HG03558 (cell line): ENCODE measurements at regions not wholly inside any gene's neighbourhood (a gene's known extent, or its start where the extent isn't known, plus 50 kb on each side); places are given as distances from the start of the nearest gene placed in this dataset.

ENCODE experiments used
- ATAC-seq: cut with Tn5 transposase; IDR thresholded peaks from one replicate; pipeline ENCODE4 v1.9.1; 2021; ENCODE audit warnings: moderate number of reproducible peaks; ENCODE audit not compliant: unreplicated experiment; ENCODE audit errors: extremely low read depth

DNA sequence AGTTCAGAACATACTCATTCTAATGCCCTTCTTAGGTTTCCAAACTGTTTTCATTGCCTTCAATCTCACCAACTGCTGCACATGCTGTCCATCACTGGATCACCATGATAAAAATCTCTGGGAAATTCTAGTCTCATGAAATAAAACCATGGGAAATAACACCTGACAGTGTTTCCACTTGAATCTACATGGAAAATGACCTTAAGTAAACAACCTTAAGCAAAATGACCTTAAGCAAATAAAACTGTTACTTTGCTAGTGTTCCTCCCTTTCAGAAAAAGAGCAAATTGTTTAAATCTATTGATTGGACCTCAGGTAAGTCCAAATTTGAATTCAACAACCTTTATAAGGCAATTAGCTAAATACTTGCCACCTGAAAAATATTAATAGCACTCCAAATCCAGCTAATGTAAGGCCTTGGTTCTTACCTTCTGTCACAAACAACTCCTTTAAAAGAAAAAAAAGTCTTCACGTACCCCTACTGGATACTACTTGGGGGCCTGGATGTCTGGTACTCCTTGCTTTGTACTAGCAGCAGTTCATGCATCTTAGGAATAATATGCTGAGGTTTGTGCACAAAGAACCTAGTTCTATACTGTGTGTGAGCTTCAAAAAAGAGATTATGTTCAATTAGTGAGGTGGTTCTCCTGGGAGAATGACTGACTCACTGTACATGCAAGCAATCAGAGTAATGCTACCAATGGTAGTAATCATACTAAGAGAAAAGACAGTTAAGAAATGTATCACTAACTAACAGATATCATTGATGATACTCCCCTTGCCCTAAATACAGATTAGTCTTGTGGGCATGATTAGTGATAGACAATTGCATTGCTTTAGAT lies 630.4 kb downstream of the PSAT1 start:
- no peak for ATAC-seq

DNA sequence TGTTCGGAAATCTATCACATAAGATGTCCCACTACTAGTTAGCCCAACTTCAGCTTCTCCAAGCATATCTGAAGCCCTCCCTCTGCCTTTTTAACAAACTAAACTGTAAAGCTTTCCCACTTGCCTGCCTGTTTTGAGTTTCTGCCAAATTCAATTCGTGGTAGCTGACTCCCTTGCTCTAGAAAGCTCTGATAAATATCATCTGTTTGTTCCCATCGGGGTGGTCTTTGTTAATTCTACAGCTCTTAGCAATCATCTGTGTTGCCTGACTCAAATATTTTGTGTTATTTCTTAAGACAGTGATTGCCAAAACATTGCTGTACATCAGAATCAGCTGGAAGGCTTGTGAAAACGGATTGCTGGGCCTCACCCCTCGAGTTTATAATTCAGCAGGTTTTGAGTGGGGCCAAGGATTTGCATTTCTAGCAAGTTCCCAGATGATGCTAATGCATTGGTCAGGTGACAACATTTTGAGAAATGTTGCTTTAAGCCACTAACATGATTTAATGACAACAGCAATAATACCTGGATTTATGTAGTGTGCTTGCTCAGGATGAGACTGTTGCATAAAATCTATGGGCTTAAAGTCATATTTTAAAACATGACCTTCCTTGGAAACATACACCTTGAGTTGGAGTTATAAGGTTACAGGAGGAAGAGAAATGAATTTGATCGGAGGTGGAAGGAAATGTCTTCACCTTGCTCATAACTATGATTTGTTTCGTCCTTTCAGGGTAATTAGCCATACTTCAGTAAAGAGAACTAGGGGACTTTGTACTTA lies 631.9 kb downstream of the PSAT1 start:
- no peak for ATAC-seq

DNA sequence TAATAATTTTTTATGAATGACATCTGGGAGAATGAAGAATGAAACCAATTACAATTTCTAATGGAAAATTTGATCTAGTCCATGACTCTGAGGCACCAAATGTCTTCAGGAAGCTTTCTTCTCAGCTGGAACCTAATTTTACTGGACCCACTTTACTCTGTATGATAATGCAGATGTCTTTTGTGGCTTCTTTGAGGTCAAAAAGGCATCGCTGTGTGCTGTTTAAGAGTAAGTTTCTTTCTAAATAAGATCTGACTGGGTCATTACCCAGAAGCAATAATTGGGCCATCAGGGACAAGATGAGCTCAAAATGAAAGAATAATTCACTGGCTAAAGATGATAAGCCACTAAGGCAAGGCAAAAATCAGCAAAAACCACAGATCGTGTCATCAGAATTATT lies 633.4 kb downstream of the PSAT1 start:
- no peak for ATAC-seq

DNA sequence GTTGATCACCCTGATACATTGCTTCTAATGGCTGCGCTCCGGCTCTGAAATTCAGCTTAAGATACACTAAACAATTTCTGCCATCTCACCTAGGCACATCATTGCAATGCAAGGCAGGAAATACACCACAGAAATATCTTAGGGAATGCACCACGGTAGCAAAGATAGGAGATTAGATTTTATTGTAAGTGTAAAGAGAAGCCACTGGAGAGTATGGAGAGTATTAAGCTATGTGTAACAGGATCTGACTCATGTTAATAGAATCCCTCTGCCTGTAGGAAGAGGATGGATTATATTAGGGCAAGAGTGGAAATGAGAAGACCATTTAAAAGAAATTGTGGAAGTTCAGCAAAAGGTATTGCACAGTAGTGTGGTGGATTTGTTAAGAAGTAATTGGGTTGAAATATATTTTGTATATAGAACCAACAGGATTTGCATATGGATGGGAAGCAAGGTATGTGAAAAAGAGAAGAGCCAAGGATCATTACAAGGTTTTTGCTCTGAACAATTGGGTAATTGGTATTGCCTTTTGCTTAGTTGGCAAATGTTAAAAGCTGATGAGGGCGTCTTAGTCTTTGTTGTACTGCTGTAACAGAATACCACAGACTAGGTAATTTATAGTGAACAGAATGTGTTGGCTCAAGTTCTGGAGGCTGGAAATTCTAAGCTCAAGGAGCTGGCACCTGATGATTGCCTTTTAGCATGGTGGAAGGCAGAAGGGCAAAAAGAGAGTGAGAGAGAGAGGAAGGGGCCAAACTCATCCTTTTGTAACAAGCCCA lies 636.1 kb downstream of the PSAT1 start:
- no peak for ATAC-seq

DNA sequence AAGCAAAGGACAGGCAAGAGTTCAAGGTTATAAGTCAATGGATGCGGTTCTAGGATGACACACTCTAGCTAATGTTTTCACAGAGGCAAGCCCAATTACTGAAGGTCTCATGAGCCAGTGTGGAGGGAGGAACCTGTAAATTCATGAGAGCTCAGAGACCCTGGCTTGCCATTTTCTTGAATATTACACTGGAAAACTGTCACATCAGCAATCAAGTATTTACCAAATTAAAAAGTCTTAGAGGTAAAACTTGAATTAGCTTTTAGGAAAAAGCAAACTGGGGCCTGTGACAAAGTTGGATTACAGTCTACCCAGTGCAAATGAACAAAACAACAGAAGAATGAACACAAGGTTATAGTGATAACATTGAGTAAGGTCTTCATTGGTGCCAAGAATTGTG lies 636.9 kb upstream of the TLE4 start:
- no peak for ATAC-seq

DNA sequence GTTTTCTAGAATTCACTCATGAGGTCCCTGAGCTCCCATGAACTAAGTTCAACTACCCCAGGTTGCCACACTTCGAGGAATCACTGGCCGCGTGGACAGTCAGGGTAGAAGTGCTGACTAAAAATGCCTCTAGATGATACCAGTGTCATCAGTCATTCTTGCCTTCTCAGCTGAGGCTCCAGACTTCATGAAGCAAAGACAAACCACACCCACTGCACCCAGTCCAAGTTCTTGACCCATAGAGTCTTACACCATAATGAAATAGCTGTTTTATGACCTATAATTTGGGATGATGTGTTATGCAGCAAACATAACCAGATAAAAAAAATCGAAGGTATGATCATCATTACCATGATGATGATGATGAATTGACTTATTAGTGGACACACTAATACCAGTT lies 632.9 kb upstream of the TLE4 start:
- no peak for ATAC-seq

DNA sequence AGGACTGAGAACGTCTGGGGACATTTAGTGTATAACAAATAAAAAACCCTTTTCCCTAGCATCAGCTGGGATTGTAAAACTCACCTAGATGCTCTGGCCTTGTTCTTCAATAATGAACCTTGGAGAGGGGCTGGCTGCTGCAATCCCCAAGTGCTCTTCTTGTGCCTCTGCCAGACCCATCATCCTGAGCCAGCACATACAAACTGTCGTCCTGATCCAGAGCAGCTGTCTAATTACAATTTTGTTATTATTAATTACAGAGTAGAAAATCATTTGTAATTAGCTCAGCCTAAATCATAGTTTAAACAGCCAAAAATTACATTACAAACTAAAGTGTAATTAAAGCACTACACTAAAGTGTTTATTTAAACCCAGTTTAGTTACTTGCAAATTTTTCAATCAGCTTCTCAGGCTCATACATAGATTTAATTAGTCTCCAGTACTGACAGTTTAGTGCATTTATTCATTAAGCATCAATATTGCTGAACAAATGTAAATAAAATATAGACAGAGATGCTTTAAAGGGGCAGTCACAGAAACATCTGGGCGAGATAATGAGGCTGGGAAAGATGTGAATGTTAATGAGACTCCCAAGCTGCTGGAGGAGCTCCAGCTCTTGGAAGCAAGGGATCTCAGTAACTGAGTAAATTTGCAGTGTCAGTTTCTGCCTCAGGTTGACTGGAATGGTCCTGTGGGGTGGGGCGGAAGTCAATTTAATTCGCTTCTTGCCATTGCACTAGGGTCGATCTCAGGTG lies 632.3 kb upstream of the TLE4 start:
- ATAC-seq, result no peak

DNA sequence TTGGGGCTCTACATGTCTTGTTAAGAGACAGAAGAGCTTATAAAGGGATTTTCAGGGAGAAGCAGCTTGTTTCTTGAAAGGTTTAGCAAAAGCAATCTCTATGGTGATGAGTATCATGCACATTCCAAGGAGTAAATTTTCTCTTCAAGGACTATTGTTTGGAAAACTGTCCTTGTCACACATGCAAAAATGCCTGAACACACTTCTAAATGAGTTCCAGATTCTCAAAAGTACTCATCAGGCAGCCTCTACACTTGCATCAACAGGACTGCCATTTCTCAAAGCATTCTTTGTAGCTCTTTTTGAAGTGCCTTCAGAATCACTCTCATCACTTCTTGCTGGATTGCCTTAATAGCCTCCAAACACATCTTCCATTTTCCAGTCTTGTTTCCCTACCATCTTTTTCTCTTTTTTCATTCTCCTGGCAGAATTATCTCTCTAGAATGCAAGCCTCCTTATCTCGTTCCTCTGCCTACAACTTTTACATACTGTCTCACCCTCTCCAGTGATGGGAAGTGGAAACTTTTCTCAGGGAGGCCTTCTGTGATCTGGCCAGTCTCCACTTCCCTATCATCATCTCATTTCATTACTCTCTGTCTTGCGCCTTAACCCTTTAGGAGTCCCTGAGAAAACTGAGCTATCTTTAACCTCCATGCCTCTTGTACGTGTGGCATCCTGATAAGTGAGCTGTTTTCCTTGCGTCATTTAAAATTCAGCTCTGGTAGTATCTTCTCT lies 631.5 kb upstream of the TLE4 start:
- ATAC-seq, result no peak

DNA sequence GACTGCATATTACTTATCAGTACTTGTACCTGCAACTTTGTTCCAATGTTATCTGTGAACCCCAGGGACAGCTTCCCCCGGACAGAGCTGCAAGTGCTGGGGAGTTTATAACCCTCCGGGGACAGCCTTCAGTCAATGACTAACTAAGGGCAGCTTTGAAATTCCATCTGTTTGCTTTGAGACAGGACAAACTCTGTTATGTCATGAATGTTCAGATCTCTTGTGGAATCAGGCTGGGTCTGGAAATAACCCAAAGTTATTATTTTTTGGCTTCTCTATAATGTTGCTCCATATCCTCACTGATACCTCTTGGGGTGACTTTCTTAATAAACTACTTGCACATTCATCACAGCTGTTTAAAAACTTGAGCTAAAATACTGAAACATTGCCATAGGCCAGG lies 617.5 kb upstream of the TLE4 start:
- no peak for ATAC-seq

DNA sequence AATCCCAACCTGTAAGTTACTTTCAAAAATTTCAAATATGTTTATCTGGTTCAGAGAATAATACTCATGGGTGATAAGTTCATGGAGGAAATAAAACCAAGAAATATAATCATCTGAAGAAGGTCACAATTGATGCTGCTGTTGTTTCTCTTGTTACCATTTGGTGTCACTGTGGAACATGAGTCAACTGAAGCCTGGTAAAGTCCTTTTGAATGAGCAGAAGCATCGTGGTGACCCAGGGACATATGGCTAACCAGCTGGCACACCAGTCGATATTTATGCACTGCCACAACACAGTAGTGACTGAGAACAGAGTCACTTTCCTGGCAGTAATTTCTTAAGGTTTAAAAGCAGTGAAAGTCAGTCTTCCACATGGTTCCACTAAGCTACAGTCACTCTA lies 612.9 kb upstream of the TLE4 start:
- ATAC-seq, result no peak

DNA sequence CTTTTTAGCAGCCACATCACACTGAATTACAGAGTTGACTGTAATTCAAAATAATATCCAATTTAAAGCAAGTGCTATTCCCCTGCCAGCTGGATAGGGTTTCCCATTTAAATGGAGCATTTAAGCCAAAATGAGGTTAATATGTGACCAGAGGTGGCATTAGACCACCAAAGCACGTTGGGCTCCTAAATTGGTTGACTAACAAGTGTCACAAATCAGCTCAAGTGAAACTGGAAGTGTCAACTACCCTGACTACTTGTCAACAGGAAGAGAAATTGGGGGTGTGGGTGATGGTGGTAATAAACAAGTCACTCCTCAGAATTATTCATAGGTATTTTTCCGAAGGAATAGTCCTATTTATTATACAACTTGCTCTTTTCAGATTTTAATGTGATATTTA lies 609.6 kb upstream of the TLE4 start:
- ATAC-seq, result no peak

DNA sequence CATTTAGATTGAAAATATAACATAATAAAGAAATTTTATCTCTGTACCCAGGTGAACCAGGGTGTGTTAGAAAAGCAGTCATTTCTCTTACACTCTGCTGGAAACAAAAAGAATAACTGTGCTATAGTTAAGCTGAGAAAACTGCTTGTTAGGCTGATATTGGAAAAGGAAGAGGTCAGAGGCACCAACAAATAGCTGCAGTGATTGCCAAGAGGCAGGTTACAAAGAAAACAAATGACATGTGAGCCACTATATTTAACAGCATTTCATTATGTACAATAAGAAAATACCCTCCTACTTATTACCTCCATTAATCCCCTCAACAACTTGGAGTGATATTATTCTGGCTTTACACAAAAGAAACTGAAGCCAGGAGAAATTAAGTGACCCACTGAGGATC lies 607.9 kb upstream of the TLE4 start:
- no peak for ATAC-seq

DNA sequence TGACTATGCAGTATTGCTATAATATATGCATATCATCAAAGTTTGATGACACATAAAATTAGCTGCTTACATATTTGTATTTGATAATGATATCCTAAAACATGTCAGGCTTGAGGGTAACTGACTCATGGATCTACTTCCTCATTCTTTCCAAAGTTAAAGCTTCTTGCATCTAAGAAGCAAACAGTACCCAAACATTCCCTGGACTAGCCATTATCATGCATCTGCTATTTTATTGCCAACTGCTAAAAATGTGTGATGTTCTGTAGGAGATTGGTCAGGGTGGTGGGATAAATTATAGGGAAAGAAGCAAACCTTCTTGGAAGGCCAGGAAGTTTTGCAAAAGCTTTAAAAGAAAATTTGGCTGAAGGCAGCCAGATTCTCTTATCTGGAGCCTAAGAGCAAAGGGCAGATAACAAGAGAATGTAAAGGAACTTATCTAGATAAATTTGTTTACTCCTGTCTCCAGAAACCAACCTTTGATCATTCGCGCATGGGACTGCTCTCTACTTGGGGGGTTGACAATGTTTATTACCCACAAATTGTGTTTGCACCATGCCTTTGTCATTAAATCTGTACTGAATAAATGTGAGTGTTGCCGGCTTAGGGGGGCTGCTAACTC lies 604.1 kb upstream of the TLE4 start:
- no peak for ATAC-seq

DNA sequence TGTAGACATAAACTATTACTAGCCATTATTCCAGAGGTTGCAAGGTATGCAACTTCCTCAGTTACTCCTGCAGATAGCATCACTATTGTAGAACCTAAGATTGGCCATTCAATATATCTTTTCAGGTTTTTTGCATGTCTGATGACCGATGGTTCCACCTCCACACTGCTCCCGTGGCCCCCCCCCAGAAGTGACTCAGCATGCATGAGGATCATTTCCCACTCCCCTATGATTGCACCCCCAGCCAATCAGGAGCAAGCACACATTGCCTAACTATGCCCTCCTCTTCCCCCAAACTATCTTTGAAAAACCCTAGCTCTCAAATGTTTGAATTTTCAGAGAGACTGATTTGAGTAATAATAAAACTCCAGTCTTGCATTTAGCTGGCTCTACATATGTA lies 601.4 kb upstream of the TLE4 start:
- ATAC-seq, result no peak

DNA sequence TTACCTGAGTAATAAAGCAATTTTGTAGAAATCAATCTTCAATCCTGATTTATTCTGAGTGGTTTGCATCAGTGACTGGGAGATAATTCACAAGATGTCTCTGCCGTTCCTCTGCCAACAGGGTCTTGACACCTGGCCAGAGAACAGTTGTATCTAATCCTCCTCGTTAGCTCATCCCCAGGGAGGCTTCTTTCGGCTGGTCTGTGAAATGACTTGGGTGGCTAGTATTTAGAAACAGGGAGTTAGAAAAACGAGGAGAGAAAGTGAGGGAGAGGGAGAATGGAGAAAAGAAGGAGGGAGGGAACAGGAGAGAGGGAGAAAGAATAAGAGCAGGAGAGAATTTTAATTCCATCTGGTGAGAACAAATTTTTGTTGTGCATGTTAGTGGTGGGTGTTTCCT lies 600.2 kb upstream of the TLE4 start:
- no peak for ATAC-seq

DNA sequence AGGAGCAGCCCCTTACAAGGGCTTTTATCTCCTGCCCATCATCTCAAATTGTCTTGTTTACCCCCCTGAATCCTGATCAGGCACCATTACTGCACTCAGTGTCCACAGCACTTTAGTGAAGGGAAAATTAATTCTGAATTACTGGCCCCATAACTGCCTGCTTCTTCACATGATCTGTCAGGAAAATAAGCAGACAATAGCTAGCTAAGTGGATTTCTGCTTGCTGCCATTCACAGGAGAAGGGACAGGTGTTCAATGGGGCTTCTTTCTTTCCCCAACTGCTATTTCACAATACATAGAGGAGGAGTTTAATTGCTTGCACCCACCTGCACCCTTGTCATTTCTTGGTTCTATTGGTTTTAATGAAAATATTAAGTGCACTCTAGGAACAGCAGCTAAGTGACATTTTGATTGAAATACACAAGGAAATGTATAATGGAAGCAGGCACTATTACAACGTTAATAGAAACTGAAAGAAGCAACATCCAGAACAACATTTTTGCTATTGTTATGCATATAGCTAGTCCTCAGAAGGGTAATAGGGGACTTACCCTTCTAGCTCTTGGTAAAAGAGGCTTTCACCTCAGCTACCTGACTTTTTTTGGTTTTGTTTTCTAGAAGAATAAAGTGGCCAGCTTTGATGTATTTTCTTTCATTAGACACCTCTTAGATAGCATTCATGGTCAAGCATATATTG lies 599.3 kb upstream of the TLE4 start:
- ATAC-seq, result no peak

DNA sequence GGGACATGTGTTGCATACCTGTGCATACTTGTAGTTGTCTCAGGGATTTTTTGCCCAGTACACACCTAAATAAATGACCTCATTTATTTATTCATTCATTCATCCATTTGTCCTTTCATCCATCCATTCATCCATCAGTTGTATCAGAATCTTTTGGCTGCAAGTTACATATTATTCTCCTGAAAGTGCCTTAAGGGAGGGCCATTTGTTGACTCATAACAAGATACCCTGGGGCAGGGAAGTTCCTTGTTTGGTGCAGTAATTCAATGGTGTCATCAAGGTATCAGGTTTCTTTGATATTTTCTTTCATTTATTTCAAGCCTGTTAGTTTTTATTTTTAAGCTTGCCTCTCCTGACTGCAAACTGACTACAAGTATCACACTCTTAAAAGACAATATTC lies 597.9 kb upstream of the TLE4 start:
- ATAC-seq, result no peak

DNA sequence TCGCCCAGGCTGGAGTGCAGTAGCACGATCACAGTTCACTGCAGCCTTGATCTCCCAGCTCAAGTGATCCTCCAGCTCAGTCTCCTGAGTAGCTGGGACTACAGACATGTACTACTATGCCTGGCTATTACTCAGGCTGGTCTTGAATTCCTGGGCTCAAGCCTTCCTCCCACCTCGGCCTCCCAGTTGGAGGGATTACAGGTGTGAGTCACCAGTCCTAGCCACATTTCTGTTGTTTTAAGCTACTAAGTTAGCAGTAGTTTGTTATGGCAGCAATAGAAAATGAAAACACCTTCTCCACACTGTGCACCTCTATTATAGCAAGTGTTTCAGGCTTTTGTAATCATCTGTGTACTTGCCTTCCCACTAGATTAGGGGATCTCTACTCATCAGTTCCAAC lies 588.9 kb upstream of the TLE4 start:
- ATAC-seq, result no peak
